ENCODE measurements at regions not wholly inside any gene's neighbourhood (a gene's known extent, or its start where the extent isn't known, plus 50 kb on each side); places are given as distances from the start of the nearest gene placed in this dataset.
"Not testable (repeated sequence)": the region's sequence is repeated elsewhere in the genome, so short reads cannot be mapped to it uniquely, and the experiment has no call there.

GRCh38 chr7:125193263-125193662 is 263.6 kb upstream of the POT1 start:
- ATAC-seq (ENCODE audit: low read depth in 2 of 2) (no peak), DNase-seq (no peak)
- no peak overlapping the region for H3K27ac Mint-ChIP-seq
- H3K27me3 Mint-ChIP-seq = no peaks in the 10 kb centered on the region
- no peaks in the 10 kb centered on the region for H3K4me1 Mint-ChIP-seq
- H3K36me3 Mint-ChIP-seq = no peaks in the 10 kb centered on the region
- H3K4me3 Mint-ChIP-seq = no peak overlapping the region
- peaks cover 4 to 27% (median 8%) of the 10 kb centered on the region in 7 donors for H3K9me3 Mint-ChIP-seq

- DNase-seq = no peak
- H3K4me1 Mint-ChIP-seq = no peaks in the 10 kb centered on the region
- H3K4me3 Mint-ChIP-seq = no peak overlapping the region
- no peaks in the 10 kb centered on the region for H3K27me3 Mint-ChIP-seq
- peaks cover 0 to 7% (median 2%) of the 10 kb centered on the region in 7 donors for H3K9me3 Mint-ChIP-seq
- H3K36me3 Mint-ChIP-seq = no peaks in the 10 kb centered on the region
- H3K27ac Mint-ChIP-seq = no peak overlapping the region
- ATAC-seq (ENCODE audit: low read depth in 2 of 2) = no peak
Measured at GRCh38 chr7:125184801-125185200, 255.2 kb upstream of the POT1 start.

GRCh38 chr7:125181569-125182267 is 252.1 kb upstream of the POT1 start:
- not testable (repeated sequence) for DNase-seq; H3K4me3 Mint-ChIP-seq; ATAC-seq (ENCODE audit: low read depth in 2 of 2); H3K4me1 Mint-ChIP-seq; H3K27ac Mint-ChIP-seq; H3K36me3 Mint-ChIP-seq; H3K27me3 Mint-ChIP-seq
- peaks cover 0 to 11% (median 4%) of the 10 kb centered on the region in 7 donors for H3K9me3 Mint-ChIP-seq

GRCh38 chr7:125173571-125173970 is 243.9 kb upstream of the POT1 start:
- H3K27me3 Mint-ChIP-seq = no peaks in the 10 kb centered on the region
- H3K4me1 Mint-ChIP-seq = no peaks in the 10 kb centered on the region
- H3K9me3 Mint-ChIP-seq = peaks cover 0 to 10% (median 2%) of the 10 kb centered on the region in 7 donors
- DNase-seq = no peak
- no peak overlapping the region for H3K27ac Mint-ChIP-seq
- H3K4me3 Mint-ChIP-seq = no peak overlapping the region
- ATAC-seq (ENCODE audit: low read depth in 2 of 2) = no peak
- no peaks in the 10 kb centered on the region for H3K36me3 Mint-ChIP-seq

- Mint-ChIP-seq H3K27me3 (no peaks in the 10 kb centered on the region), H3K27ac (no peak overlapping the region)
Measured at GRCh38 chr7:125169088-125169487, 239.5 kb upstream of the POT1 start.

GRCh38 chr7:125154930-125155329 is 225.3 kb upstream of the POT1 start:
- no peaks in the 10 kb centered on the region for H3K4me1 Mint-ChIP-seq
- H3K9me3 Mint-ChIP-seq = peaks cover 0 to 5% (median 0%) of the 10 kb centered on the region in 7 donors
- H3K27ac Mint-ChIP-seq = no peak overlapping the region
- no peaks in the 10 kb centered on the region for H3K36me3 Mint-ChIP-seq
- no peaks in the 10 kb centered on the region for H3K27me3 Mint-ChIP-seq
- H3K4me3 Mint-ChIP-seq = no peak overlapping the region
- ATAC-seq (ENCODE audit: low read depth in 2 of 2) (no peak), DNase-seq (no peak)

More at GRCh38 chr7:125169088-125169487, 239.5 kb upstream of the POT1 start:
- Mint-ChIP-seq H3K9me3 (no peaks in the 10 kb centered on the region), H3K36me3 (no peaks in the 10 kb centered on the region), H3K4me1 (no peaks in the 10 kb centered on the region), H3K4me3 (no peak overlapping the region)
- DNase-seq (no peak), ATAC-seq (ENCODE audit: low read depth in 2 of 2) (no peak)

GRCh38 chr7:125149151-125149550 is 219.5 kb upstream of the POT1 start:
- H3K4me1 Mint-ChIP-seq = no peaks in the 10 kb centered on the region
- H3K27ac Mint-ChIP-seq = no peak overlapping the region
- peaks cover 0 to 3% (median 0%) of the 10 kb centered on the region in 7 donors for H3K9me3 Mint-ChIP-seq
- H3K27me3 Mint-ChIP-seq = no peaks in the 10 kb centered on the region
- no peak for ATAC-seq (ENCODE audit: low read depth in 2 of 2)
- H3K4me3 Mint-ChIP-seq = no peak overlapping the region
- H3K36me3 Mint-ChIP-seq = no peaks in the 10 kb centered on the region
- no peak for DNase-seq

- Mint-ChIP-seq H3K27me3 (no peaks in the 10 kb centered on the region), H3K9me3 (peaks cover 0 to 3% (median 0%) of the 10 kb centered on the region in 7 donors), H3K27ac (no peak overlapping the region), H3K4me1 (no peaks in the 10 kb centered on the region), H3K36me3 (no peaks in the 10 kb centered on the region), H3K4me3 (no peak overlapping the region)
- DNase-seq = no peak
- ATAC-seq (ENCODE audit: low read depth in 2 of 2) = no peak
Measured at GRCh38 chr7:125147047-125147446, 217.4 kb upstream of the POT1 start.

- Mint-ChIP-seq H3K4me1 (no peaks in the 10 kb centered on the region), H3K27me3 (no peaks in the 10 kb centered on the region), H3K36me3 (no peaks in the 10 kb centered on the region), H3K27ac (no peak overlapping the region), H3K4me3 (no peak overlapping the region), H3K9me3 (peaks cover 0 to 7% (median 0%) of the 10 kb centered on the region in 7 donors)
- DNase-seq (no peak), ATAC-seq (ENCODE audit: low read depth in 2 of 2) (no peak)
Measured at GRCh38 chr7:125136755-125137532, 207.3 kb upstream of the POT1 start.

- Mint-ChIP-seq H3K27ac (no peak overlapping the region), H3K4me1 (no peaks in the 10 kb centered on the region)
- ATAC-seq (ENCODE audit: low read depth in 2 of 2) = no peak
Measured at GRCh38 chr7:125136341-125136740, 206.7 kb upstream of the POT1 start.

GRCh38 chr7:125130173-125130572 is 200.5 kb upstream of the POT1 start:
- no peaks in the 10 kb centered on the region for H3K27me3 Mint-ChIP-seq
- peaks cover 0 to 11% (median 4%) of the 10 kb centered on the region in 7 donors for H3K9me3 Mint-ChIP-seq
- DNase-seq (no peak), ATAC-seq (ENCODE audit: low read depth in 2 of 2) (no peak)
- no peak overlapping the region for H3K27ac Mint-ChIP-seq
- H3K36me3 Mint-ChIP-seq = no peaks in the 10 kb centered on the region
- no peaks in the 10 kb centered on the region for H3K4me1 Mint-ChIP-seq
- H3K4me3 Mint-ChIP-seq = no peak overlapping the region

More at GRCh38 chr7:125136341-125136740, 206.7 kb upstream of the POT1 start:
- H3K9me3 Mint-ChIP-seq = peaks cover 0 to 7% (median 0%) of the 10 kb centered on the region in 7 donors
- H3K4me3 Mint-ChIP-seq = no peak overlapping the region
- H3K36me3 Mint-ChIP-seq = no peaks in the 10 kb centered on the region
- H3K27me3 Mint-ChIP-seq = no peaks in the 10 kb centered on the region
- no peak for DNase-seq

- no peak for DNase-seq
- ATAC-seq (ENCODE audit: low read depth in 2 of 2) = no peak
- Mint-ChIP-seq H3K27ac (no peak overlapping the region), H3K27me3 (no peaks in the 10 kb centered on the region), H3K4me3 (no peak overlapping the region), H3K9me3 (peaks cover 0 to 28% (median 10%) of the 10 kb centered on the region in 7 donors), H3K36me3 (no peaks in the 10 kb centered on the region), H3K4me1 (no peaks in the 10 kb centered on the region)
Measured at GRCh38 chr7:125127304-125127703, 197.7 kb upstream of the POT1 start.

- Mint-ChIP-seq H3K36me3 (no peaks in the 10 kb centered on the region), H3K9me3 (peaks cover 0 to 28% (median 10%) of the 10 kb centered on the region in 7 donors), H3K27me3 (no peaks in the 10 kb centered on the region), H3K4me3 (no peak overlapping the region), H3K4me1 (no peaks in the 10 kb centered on the region), H3K27ac (no peak overlapping the region)
- ATAC-seq (ENCODE audit: low read depth in 2 of 2) = no peak
- DNase-seq = no peak
Measured at GRCh38 chr7:125126376-125126775, 196.8 kb upstream of the POT1 start.

- H3K4me1 Mint-ChIP-seq = no peaks in the 10 kb centered on the region
- H3K9me3 Mint-ChIP-seq = peaks cover 0 to 28% (median 10%) of the 10 kb centered on the region in 7 donors
- no peaks in the 10 kb centered on the region for H3K27me3 Mint-ChIP-seq
- H3K4me3 Mint-ChIP-seq = no peak overlapping the region
- H3K27ac Mint-ChIP-seq = no peak overlapping the region
- H3K36me3 Mint-ChIP-seq = no peaks in the 10 kb centered on the region
- DNase-seq = no peak
- no peak for ATAC-seq (ENCODE audit: low read depth in 2 of 2)
Measured at GRCh38 chr7:125125315-125125714, 195.7 kb upstream of the POT1 start.

Data from naive B cell (primary cell).